ENCODE measurements at regions not wholly inside any gene's neighbourhood (a gene's known extent, or its start where the extent isn't known, plus 50 kb on each side); places are given as distances from the start of the nearest gene placed in this dataset.
"Not testable (repeated sequence)": the region's sequence is repeated elsewhere in the genome, so short reads cannot be mapped to it uniquely, and the experiment has no call there.

GRCh38 chr22:44575381-44576268, 77.6 kb upstream of the RTL6 start:
- no peak for DNase-seq (ENCODE audit: low spot score)

- no peak for DNase-seq (ENCODE audit: low spot score)
Measured at GRCh38 chr22:44574640-44575380, 76.8 kb upstream of the RTL6 start.

- peak; percentile 9 for DNase-seq (ENCODE audit: low spot score)
Measured at GRCh38 chr22:44574057-44574639, 76.1 kb upstream of the RTL6 start.

GRCh38 chr22:44573451-44573850, 75.4 kb upstream of the RTL6 start:
- no peak for DNase-seq (ENCODE audit: low spot score)

GRCh38 chr22:44572414-44573207, 74.6 kb upstream of the RTL6 start:
- DNase-seq (ENCODE audit: low spot score): no peak

GRCh38 chr22:44571566-44572413, 73.8 kb upstream of the RTL6 start:
- no peak for DNase-seq (ENCODE audit: low spot score)

- DNase-seq (ENCODE audit: low spot score): no peak
Measured at GRCh38 chr22:44570476-44571445, 72.7 kb upstream of the RTL6 start.

GRCh38 chr22:44569561-44569991, 71.5 kb upstream of the RTL6 start:
- DNase-seq (ENCODE audit: low spot score): no peak

- DNase-seq (ENCODE audit: low spot score): peak; percentile 13
Measured at GRCh38 chr22:44567846-44568493, 69.9 kb upstream of the RTL6 start.

GRCh38 chr22:44567378-44567841, 69.4 kb upstream of the RTL6 start:
- peak; percentile 37 for DNase-seq (ENCODE audit: low spot score)

GRCh38 chr22:44566911-44567310, 68.9 kb upstream of the RTL6 start:
- DNase-seq (ENCODE audit: low spot score): no peak

GRCh38 chr22:44562651-44563050, 64.6 kb upstream of the RTL6 start:
- DNase-seq (ENCODE audit: low spot score): not testable (repeated sequence)

- DNase-seq (ENCODE audit: low spot score): no peak
Measured at GRCh38 chr22:44561139-44561840, 63.3 kb upstream of the RTL6 start.

GRCh38 chr22:44558671-44559070, 60.6 kb upstream of the RTL6 start:
- DNase-seq (ENCODE audit: low spot score): not testable (repeated sequence)

GRCh38 chr22:44557872-44558271, 59.8 kb upstream of the RTL6 start:
- not testable (repeated sequence) for DNase-seq (ENCODE audit: low spot score)

- no peak for DNase-seq (ENCODE audit: low spot score)
Measured at GRCh38 chr22:44557064-44557748, 59.2 kb upstream of the RTL6 start.

GRCh38 chr22:44555597-44555996, 57.6 kb upstream of the RTL6 start:
- no peak for DNase-seq (ENCODE audit: low spot score)

- no peak for DNase-seq (ENCODE audit: low spot score)
Measured at GRCh38 chr22:44555046-44555445, 57.0 kb upstream of the RTL6 start.
